ENCODE measurements at regions not wholly inside any gene's neighbourhood (a gene's known extent, or its start where the extent isn't known, plus 50 kb on each side); places are given as distances from the start of the nearest gene placed in this dataset.

DNA sequence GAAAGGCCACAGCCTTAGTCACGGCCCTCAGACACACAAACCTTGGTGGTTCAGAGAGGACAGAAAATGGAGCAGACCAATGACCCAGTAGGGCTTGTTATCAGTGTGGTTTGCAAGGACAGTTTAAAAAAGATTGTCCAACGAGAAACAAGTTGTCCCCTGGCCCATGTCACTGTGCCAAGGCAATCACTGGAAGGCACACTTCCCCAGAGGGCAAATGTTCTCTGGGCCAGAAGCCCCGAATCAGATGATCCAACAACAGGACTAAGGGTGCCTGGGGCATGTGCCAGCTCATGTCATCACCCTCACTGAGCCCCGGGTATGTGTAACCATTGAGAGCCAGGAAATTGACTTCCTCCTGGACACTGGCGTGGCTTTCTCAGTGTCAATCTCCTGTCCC lies 950.1 kb upstream of the CTNND2 start:
- Mint-ChIP-seq H3K9me3 (no peaks in the 10 kb centered on the region), H3K4me1 (peaks cover 4% of the 10 kb centered on the region), H3K27me3 (ENCODE audit: low read depth) (no peaks in the 10 kb centered on the region), H3K4me3 (no peak overlapping the region), H3K36me3 (ENCODE audit: low read depth) (no peaks in the 10 kb centered on the region), H3K27ac (no peak overlapping the region)
- TF ChIP-seq, protein P1, sequence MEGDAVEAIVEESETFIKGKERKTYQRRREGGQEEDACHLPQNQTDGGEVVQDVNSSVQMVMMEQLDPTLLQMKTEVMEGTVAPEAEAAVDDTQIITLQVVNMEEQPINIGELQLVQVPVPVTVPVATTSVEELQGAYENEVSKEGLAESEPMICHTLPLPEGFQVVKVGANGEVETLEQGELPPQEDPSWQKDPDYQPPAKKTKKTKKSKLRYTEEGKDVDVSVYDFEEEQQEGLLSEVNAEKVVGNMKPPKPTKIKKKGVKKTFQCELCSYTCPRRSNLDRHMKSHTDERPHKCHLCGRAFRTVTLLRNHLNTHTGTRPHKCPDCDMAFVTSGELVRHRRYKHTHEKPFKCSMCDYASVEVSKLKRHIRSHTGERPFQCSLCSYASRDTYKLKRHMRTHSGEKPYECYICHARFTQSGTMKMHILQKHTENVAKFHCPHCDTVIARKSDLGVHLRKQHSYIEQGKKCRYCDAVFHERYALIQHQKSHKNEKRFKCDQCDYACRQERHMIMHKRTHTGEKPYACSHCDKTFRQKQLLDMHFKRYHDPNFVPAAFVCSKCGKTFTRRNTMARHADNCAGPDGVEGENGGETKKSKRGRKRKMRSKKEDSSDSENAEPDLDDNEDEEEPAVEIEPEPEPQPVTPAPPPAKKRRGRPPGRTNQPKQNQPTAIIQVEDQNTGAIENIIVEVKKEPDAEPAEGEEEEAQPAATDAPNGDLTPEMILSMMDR (IDR thresholded peaks at IDR 0.05; ENCODE audit: unreplicated experiment in 3 of 3), result no peak

DNA sequence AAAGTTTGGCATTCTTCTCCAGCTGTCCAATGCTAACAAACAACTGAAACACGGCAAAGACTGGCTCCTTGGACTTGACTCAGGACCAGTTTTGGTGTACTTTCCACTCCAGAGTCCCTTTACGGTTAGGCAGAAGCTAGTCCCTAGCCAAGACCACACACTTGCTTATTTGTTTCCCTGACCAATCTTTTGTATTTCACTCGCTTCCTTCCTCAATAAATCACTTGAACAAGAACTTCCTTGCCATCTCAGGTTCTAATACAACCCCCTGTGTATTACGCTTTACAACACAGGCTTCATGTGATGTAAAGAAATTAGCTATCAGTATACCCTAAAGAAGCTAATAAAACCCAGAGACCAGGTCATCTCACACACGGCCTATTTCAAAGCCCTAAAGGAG lies 947.5 kb upstream of the CTNND2 start:
- Mint-ChIP-seq H3K4me1 (peaks cover under 1% of the 10 kb centered on the region), H3K36me3 (ENCODE audit: low read depth) (no peaks in the 10 kb centered on the region), H3K4me3 (no peak overlapping the region), H3K27ac (no peak overlapping the region), H3K27me3 (ENCODE audit: low read depth) (no peaks in the 10 kb centered on the region), H3K9me3 (no peaks in the 10 kb centered on the region)
- TF ChIP-seq, protein P1 (IDR thresholded peaks at IDR 0.05; ENCODE audit: unreplicated experiment in 3 of 3), result no peak

DNA sequence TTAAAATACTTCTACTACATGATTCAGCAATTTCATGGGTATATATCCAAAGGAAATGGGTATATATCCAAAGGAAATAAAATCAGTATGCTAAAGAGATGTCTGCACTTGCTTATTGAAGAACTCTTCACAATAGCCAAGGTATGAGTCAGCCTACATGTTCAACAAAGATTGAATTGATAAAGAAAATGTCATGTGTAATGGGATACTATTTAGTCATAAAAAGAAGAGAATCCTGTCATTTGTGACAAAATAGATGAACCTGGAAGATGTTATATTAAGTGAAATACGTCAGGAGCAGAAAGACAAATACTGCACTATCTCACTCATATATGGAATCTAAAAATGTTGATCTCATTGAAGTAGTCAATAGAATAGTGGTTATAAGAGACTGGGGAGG lies 944.5 kb upstream of the CTNND2 start:
- no peak overlapping the region for H3K4me3 Mint-ChIP-seq
- H3K27ac Mint-ChIP-seq, result no peak overlapping the region
- no peaks in the 10 kb centered on the region for H3K4me1 Mint-ChIP-seq
- H3K9me3 Mint-ChIP-seq, result no peaks in the 10 kb centered on the region
- TF ChIP-seq, protein P1 (IDR thresholded peaks at IDR 0.05; ENCODE audit: unreplicated experiment in 3 of 3), result no peak
- no peaks in the 10 kb centered on the region for H3K27me3 Mint-ChIP-seq (ENCODE audit: low read depth)
- no peaks in the 10 kb centered on the region for H3K36me3 Mint-ChIP-seq (ENCODE audit: low read depth)

DNA sequence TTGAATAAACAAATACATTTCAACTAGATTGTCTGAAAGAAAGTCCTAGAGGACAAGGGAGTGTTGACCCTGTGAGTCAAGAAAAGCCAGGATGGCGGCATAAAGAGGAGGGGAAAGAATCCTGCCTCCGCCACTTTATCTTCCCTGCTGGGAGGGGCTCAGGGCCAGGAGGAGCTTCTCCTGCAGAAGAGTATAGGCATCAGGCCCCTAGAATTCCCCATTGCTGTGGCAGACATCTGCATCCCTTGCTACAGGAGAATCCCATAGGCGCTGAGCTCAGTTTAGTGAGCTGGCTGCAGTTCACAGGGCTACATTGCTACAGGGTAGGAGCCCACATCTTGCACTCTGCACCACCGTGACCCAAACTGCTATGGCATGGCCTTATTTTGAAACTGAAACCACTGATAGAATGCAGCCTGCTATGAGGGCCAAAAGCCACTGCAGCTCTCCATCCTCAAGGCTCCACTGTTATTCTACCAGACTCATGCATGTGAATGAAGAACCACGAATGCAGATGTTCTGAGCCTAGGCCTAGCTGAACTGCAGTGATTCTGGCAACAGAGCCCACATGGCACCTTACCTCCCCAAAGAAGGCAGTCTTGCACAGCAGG lies 941.4 kb upstream of the CTNND2 start:
- TF ChIP-seq, protein P1 (IDR thresholded peaks at IDR 0.05; ENCODE audit: unreplicated experiment in 3 of 3), result no peak
- H3K9me3 Mint-ChIP-seq, result no peaks in the 10 kb centered on the region
- H3K36me3 Mint-ChIP-seq (ENCODE audit: low read depth), result no peaks in the 10 kb centered on the region
- H3K27ac Mint-ChIP-seq, result no peak overlapping the region
- H3K27me3 Mint-ChIP-seq (ENCODE audit: low read depth), result no peaks in the 10 kb centered on the region
- no peak overlapping the region for H3K4me3 Mint-ChIP-seq
- no peaks in the 10 kb centered on the region for H3K4me1 Mint-ChIP-seq

DNA sequence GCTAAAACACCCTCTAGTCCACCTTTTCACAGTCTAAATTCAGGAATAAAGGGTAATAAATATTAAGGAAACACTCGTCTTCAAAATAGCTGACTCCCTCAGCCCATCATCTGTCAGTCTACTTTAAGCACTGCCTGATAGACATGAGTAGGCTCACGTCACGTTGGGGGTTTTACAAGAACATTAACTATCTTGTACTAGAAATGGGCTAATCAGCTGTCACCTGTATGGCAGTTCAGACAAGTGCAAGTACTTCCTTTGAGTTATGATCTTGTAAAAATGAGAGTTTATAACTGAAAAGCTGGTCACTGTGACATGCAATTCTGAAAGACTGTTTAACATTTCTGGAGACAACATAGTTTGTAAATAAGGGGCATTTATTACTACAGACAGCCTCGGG lies 936.7 kb upstream of the CTNND2 start:
- H3K9me3 Mint-ChIP-seq, result no peaks in the 10 kb centered on the region
- no peak overlapping the region for H3K4me3 Mint-ChIP-seq
- TF ChIP-seq, protein P1 (IDR thresholded peaks at IDR 0.05; ENCODE audit: unreplicated experiment in 3 of 3), result no peak
- no peak overlapping the region for H3K27ac Mint-ChIP-seq
- no peaks in the 10 kb centered on the region for H3K4me1 Mint-ChIP-seq
- no peaks in the 10 kb centered on the region for H3K27me3 Mint-ChIP-seq (ENCODE audit: low read depth)
- no peaks in the 10 kb centered on the region for H3K36me3 Mint-ChIP-seq (ENCODE audit: low read depth)

DNA sequence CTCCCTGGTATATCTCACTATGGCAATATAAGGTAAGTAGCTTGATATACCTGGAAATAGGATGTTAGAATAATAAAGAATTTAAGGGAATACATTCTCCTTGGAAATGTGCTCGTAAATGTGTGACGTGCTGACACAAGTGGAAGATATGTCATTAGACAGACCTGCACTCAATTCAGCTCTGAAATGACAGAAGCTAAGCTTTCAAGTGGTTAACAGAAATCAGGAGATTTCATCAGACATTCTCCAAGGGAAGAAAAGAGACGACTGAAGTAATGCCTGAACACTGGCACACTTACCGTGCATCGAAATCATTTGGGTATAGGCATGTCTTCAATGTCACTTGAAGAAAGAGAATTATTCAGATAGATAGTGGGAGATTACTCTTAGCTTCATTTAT lies 933.3 kb upstream of the CTNND2 start:
- no peaks in the 10 kb centered on the region for H3K4me1 Mint-ChIP-seq
- H3K4me3 Mint-ChIP-seq, result no peak overlapping the region
- no peak overlapping the region for H3K27ac Mint-ChIP-seq
- H3K36me3 Mint-ChIP-seq (ENCODE audit: low read depth), result no peaks in the 10 kb centered on the region
- no peaks in the 10 kb centered on the region for H3K9me3 Mint-ChIP-seq
- TF ChIP-seq, protein P1 (IDR thresholded peaks at IDR 0.05; ENCODE audit: unreplicated experiment in 3 of 3), result no peak
- H3K27me3 Mint-ChIP-seq (ENCODE audit: low read depth), result no peaks in the 10 kb centered on the region

Data from nephron (organoid).